Nucleus accumbens (tissue), 56 donors: ENCODE measurements at regions not wholly inside any gene's neighbourhood (a gene's known extent, or its start where the extent isn't known, plus 50 kb on each side); places are given as distances from the start of the nearest gene placed in this dataset.

ENCODE experiments used
- DNase-seq, 56 donors: peaks; one replicate each; lab custom pipeline; 2025; lab: John Stamatoyannopoulos, UW

DNA sequence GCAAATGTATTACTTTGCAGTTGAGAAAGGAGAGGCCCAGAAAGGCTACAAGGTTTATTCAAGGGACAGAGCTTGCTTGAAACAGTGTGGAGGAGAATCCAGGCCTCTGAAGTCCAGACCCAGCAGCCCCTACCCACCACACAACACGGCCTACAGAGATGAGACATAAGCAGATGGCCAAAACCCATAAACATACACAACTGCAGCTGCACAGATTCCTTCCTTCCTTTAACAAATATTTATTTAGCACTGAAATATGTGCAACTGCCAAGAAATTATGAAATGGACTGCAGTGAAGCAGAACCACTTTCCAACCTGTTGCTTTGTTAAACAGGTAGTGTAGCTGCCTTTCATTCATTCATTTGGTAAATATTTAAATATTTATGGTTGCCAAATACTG lies 122.3 kb downstream of the SPATA19 start:
- DNase-seq: no peak

DNA sequence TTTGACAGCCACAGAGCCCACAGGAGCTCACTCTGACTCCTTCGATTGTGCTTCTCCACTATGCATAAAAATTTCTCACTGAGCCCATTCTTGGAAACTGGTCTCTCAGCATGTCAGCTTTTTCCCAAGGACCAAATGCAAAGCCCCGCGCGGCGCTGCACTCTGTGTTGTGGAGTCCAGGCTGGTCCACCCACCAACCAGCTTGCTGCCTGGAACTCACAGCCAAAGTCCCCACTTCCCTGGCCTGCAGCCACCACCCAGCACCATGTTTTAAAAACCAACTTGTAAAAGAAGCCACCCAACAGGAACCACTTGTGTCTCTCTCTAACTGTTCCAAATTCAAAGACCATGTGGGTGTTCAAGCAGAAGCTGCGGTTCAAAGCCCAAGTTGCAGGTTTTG lies 124.4 kb downstream of the SPATA19 start:
- no peak for DNase-seq

DNA sequence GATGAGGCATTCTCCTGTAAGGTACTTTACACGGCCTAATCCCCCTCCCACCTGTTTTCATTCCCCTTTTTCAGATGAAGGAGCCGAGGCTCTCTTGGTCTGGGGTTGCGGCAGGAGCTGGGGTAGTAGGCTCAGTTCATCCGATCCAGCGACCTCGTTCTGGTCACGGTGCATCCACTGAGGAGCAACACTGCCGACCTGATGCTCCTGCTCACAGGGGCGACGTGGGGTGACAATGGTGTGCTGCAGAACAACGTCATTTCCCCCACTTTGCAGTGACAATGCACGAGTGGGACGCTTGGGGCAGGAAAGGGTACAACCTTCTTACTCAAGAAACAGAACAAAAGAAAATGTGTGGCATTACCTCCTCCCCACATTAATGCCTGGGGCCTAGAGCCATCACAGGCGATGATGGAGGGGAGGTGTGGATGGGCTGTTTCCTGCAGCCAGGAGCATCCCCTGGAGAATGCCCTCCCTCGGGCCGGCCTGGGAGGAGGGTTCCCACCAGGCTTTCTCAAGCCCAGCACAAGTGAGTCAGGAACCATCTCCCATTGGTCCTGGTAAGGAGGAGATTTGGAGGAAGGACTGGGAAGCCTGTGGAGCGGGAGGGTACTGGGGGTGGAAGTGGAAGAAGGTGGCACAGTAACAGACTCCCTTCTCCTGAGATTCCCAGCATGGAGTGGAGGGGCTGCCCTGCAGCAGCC lies 125.6 kb downstream of the SPATA19 start:
- no peak for DNase-seq

- no peak for DNase-seq
Measured at GRCh38 chr11:133718831-133719230, 126.5 kb downstream of the SPATA19 start.

DNA sequence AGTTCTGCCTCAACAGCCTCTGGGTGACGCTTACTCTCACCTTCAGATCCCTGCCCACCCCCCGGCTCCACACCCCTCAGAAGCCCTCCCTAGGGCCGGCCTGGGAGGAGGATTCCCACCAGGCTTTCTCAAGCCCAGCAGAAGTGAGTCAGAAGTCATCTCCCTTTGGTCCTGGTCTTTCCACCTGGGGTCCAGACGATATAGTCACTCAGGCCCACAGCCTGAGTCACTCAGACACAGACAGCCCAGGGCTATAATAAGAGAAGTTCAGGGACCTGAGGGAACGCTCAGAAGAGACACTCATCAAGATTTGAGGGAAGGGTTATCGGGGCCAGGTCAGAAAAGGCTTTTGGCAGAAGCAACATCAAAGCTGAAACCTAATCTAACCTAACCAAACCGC lies 127.1 kb downstream of the SPATA19 start:
- no peak for DNase-seq

DNA sequence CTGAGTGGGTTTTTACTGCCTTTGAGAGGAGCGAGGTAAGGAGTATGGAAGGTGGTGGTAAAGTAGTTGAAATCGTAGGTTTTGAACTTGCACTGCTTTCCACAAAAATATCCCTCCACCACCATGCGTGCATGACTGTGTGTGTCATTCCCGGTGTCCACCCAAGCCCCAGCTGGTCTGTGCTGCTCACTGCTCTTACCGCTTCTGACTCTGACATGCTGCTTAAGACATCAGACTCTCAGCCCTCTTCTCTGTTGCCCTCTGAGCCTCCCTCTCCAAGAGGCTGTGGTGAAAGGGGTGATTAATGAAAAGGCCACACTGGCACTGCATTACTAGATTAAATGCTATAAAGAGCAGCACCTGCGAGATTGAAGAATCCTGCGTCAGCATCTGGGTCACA lies 128.7 kb downstream of the SPATA19 start:
- DNase-seq: no peak

GRCh38 chr11:133715602-133716001 lies 129.7 kb downstream of the SPATA19 start:
- DNase-seq: no peak

- DNase-seq: no peak
Measured at GRCh38 chr11:133714471-133715375, 130.6 kb downstream of the SPATA19 start.

DNA sequence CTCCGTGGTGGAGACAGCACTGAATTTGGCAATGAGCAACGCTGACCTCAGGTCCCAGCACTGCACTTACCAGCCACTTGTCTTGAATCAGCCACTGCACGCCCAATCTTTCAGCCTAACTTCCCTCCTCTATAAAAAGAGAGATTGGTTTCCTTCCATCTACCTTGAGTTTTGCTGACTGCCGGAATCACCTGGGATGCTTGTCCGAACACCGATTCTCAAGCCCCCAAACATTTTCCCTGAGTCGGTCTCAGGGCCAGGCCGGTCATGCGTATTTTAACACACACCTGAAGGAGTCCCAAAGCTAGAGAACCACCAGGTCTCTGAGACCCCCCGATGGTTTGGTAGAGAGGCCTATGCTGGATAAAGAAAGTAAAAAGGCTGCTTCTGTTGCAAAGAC lies 131.5 kb downstream of the SPATA19 start:
- no peak for DNase-seq

DNA sequence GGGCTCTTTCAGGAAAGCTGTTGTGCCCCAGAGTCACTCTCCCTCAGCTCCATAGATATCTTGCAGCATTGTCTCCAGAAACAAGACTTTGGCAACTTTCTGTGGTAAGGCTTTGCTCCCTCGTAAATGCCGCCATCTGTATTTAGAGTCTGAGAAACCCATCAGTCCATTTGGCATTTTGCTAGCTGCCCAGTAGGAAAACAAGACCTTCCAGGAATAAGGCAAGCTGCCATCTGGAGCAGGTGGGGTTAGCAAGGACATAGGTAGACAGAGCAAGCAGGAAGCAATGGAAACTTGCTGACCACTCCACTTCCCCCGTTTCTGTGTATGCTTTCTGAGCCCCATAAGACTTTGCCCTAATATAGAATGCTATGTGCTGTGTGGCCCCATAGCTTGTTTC lies 131.9 kb downstream of the SPATA19 start:
- no peak for DNase-seq

DNA sequence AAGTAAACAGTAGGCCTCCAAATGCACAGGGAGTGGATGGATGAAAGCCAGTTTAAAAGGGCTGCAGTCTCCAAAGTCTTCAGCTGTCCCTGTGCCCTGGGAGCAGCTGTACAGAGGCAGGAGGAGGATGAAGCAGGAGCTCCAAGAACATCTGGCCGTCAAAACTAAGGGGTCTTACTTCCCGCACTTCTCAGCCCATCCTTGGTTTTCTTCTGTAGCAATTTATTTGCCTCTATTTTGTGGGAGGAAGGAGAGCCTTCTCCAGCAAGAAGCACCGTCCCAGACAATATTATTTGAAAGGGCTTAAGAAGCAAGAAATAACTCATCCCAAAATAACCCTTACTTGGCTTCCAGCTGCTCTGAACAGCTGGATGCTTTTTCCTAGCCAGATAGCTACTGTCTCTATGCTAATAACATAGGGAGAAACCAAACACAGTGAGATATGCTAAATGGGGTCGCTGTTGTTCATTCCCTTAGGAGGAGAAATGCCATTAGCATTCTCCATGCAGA lies 133.2 kb downstream of the SPATA19 start:
- DNase-seq: no peak

DNA sequence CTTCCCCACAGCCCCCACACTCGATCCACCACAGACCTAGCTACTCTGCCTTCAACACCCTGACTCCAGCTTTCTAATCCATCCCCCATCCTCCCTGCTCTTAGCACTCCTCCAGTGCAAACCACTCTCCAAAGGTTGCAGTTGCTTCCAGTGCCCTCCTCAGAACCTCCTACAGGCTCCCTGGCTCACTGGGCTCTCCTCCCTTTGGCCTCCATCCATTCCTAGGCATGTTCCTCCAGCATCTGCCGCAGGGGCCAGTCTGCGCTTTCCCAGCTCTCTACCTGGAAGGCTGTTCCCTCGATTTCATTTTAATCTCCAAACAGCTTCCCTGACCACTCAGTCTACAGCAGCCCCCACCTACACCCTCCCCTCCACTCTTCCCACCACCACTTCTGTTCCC lies 133.8 kb downstream of the SPATA19 start:
- DNase-seq: no peak

DNA sequence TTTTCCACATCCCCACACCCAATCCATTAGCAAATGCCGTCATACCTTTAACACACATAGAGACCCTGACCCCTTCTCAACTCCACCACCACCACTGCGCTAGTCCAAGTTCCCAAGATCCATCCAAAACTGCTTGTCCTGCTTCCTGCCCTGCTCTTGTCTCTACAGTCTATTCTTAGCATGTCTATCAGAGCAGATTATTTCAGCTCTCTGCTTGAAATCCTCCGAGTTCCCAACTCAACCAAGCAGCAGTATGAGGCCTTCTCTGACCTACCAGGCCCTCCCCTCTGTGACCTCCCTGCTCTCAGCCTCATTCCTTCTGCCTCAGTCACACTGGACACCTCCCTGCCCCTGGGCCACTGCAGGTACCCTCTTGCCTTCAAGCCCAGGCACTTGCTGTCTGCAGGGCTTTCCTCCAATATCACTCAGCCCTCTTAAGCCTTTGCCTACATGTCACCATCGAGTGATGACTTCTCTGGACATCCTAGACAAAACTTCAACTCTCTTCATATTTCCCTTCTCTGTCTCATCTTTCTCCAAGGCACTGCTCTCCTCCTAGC lies 134.6 kb downstream of the SPATA19 start:
- no peak for DNase-seq

DNA sequence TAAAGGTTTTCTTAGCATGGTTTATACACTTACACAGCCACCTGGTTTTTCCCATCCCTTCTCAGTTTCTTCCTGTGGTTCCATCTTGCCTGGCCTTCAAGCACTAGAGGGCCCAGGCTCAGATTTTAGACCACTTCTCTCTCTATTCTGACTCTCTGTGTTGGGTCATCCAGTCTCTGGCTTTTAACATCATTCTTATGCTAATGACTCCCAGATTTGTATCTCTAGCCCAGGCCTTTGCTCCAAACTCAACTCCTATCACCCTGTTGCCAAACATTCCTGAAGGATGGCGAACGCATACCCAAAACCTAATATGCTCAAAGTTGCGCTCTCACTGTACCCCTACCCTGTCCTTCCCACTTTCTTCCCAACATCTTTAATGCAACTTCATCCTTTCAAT lies 135.1 kb downstream of the SPATA19 start:
- DNase-seq: no peak

GRCh38 chr11:133708547-133709051 lies 136.7 kb downstream of the SPATA19 start:
- DNase-seq: no peak

- DNase-seq: no peak
Measured at GRCh38 chr11:133706925-133707794, 138.2 kb downstream of the SPATA19 start.

DNA sequence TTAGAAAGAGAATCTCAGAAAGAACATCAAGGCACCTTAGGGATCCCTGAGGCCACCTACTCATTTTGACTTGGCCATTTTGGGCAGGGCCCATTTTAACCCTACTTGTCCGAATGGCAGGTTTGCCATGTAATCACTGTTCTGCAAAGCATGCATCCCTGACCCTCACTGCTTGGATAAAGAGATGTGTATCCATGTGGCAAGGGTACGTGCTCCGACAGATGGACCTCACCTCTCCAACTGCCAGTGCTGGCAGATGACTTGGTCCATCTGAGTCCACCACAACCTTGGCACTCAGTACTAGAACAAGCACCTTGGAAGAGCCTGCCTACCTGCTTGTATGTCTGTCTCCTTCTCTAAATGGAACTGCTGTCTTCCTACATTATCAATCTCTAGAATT lies 139.4 kb downstream of the SPATA19 start:
- no peak for DNase-seq

GRCh38 chr11:133705074-133705648 lies 140.2 kb downstream of the SPATA19 start:
- no peak for DNase-seq

GRCh38 chr11:133699071-133699470 lies 146.2 kb downstream of the SPATA19 start:
- DNase-seq: no peak

DNA sequence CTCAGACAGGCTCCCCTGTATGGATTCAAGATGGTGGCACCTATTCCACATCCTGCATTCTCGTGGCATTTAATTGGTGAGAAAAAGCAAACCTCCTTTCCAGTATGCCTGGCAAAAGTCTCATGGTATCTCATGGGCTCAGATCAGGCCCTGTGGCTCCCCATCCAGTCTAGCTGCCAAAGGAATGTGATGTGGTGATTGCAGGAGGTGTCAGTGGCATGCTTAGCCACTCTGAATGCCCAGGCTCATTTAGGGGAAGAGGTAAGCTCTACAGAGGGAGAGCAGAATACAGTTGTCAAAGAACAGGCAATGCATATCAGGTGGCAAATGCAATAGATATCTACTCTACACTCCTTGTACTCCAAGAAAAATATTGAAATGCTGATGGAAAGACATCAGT lies 146.7 kb downstream of the SPATA19 start:
- no peak for DNase-seq
